ENCODE measurements at regions not wholly inside any gene's neighbourhood (a gene's known extent, or its start where the extent isn't known, plus 50 kb on each side); places are given as distances from the start of the nearest gene placed in this dataset.

DNA sequence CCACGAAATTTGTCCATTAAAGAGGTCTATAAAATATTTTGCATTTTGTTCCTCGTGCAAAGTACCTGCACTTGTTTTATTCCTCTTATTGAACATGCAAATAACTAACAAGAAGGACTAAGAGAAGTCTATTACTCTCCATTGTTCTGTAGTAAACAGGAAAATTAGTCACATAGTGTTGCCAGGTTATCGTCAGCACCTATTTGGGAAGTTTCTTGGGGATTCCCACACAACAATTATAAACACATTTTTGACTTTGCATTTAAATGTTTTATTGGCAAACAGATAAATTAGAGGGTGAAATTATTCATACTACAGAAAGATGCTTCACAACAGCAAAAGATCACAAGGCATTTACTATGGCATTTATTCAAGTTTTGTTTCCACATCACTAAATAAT lies 174.5 kb downstream of the ZC3H11B start:
- no peak overlapping the region for H2BK20ac ChIP-seq (ENCODE audit: low read length)
- no peak overlapping the region for H3K18ac ChIP-seq (ENCODE audit: extremely low read depth, low read length)
- no peak overlapping the region for H2BK15ac ChIP-seq (ENCODE audit: low read length)
- no peak overlapping the region for H4K91ac ChIP-seq (replicated peaks; ENCODE audit: insufficient read length, low read length)
- peaks cover 0 to 3% (median under 1%) of the 10 kb centered on the region in 4 experiments; a peak in 2 of 7 replicates for H3K4me1 ChIP-seq (replicated peaks in 1 of 4; ENCODE audit: control insufficient read depth in 3 of 4, insufficient read depth in 4 of 4, low read length in 3 of 4)
- no peak overlapping the region for H3K23ac ChIP-seq (ENCODE audit: insufficient read length)
- WGBS, 2 experiments (ENCODE audit: extremely low coverage in 1 of 2, insufficient coverage in 1 of 2, insufficient read length in 1 of 2, insufficient replicate concordance in 2 of 2, low coverage in 1 of 2, low lambda C conversion rate in 2 of 2, missing lambda C conversion rate in 1 of 2) = 89% methylated on average over 3 of the region's 3 CpGs; no CpG with 5 or more reads in 1 of the 2 experiments
- no peak overlapping the region for H4K5ac ChIP-seq (ENCODE audit: insufficient read length, low read depth, low read length)
- ChIA-PET CTCF (ENCODE audit: partially characterized antibody) (no interaction called here), POLR2A (ENCODE audit: partially characterized antibody) (no interaction called here)
- no peak overlapping the region for H2AFZ ChIP-seq (ENCODE audit: low read length)
- no peak overlapping the region for H3K27ac ChIP-seq (ENCODE audit: low read depth, low read length)
- no peaks in the 10 kb centered on the region for H3K23me2 ChIP-seq (ENCODE audit: low read depth, low read length)
- TF ChIP-seq SP2 (IDR thresholded peaks at IDR 0.05; ENCODE audit: low read length) (no peak), BCL11A (IDR thresholded peaks at IDR 0.05; ENCODE audit: low read depth in 2 of 2, low read length in 2 of 2) (no peak), RXRA (IDR thresholded peaks at IDR 0.05; ENCODE audit: insufficient read depth, low read depth, low read length) (no peak), GTF2F1 (IDR thresholded peaks at IDR 0.05; ENCODE audit: borderline replicate concordance, low read depth, low read length) (no peak), SP1 (IDR thresholded peaks at IDR 0.05; ENCODE audit: low read depth, low read length) (no peak), CEBPB (IDR thresholded peaks at IDR 0.05; ENCODE audit: low read depth, low read length) (no peak), ZNF274 (IDR thresholded peaks at IDR 0.05; ENCODE audit: borderline replicate concordance, extremely low read depth, low read length) (no peak), CHD2 (IDR thresholded peaks at IDR 0.05; ENCODE audit: low read length) (no peak), CTBP2 (IDR thresholded peaks at IDR 0.05; ENCODE audit: borderline replicate concordance, insufficient read depth, insufficient read length, low read length) (no peak)
- H4K20me1 ChIP-seq (replicated peaks in 1 of 2; ENCODE audit: control insufficient read depth in 1 of 2, insufficient read depth in 2 of 2, low read length in 2 of 2) = no peaks in the 10 kb centered on the region
- no peak overlapping the region for H3K9ac ChIP-seq (replicated peaks in 1 of 4; ENCODE audit: extremely low read depth in 1 of 4, low read depth in 3 of 4, low read length in 3 of 4)
- H3K9me3 ChIP-seq (ENCODE audit: insufficient read depth in 2 of 2, low read depth in 1 of 2, low read length in 1 of 2) = no peaks in the 10 kb centered on the region
- FAIRE-seq (no peak), DNase-seq (ENCODE audit: low read depth in 1 of 2, low spot score in 2 of 2) (no peak)
- H3K4me3 ChIP-seq (ENCODE audit: extremely low read depth in 1 of 4, insufficient read depth in 2 of 4, low read depth in 3 of 4, low read length in 4 of 4) = no peak overlapping the region
- H2BK12ac ChIP-seq (ENCODE audit: low read depth, low read length) = no peak overlapping the region
- H3K79me2 ChIP-seq (ENCODE audit: control insufficient read depth in 1 of 2, insufficient read depth in 2 of 2, low read length in 2 of 2) = no peaks in the 10 kb centered on the region
- H3K79me1 ChIP-seq (ENCODE audit: low read depth, low read length) = no peaks in the 10 kb centered on the region
- H3K27me3 ChIP-seq (replicated peaks in 1 of 4; ENCODE audit: control insufficient read depth in 3 of 4, extremely low read depth in 1 of 4, insufficient read depth in 3 of 4, low read length in 3 of 4) = no peaks in the 10 kb centered on the region
- no peak overlapping the region for H3K56ac ChIP-seq (replicated peaks; ENCODE audit: insufficient read length, low read depth, low read length)
- H3K36me3 ChIP-seq (ENCODE audit: control insufficient read depth in 2 of 4, insufficient read depth in 4 of 4, low read length in 3 of 4) = no peaks in the 10 kb centered on the region
- no peak overlapping the region for H3K14ac ChIP-seq (ENCODE audit: insufficient read length)
- no peak overlapping the region for H2AK5ac ChIP-seq (ENCODE audit: low read depth, low read length)
- H2BK120ac ChIP-seq (replicated peaks; ENCODE audit: low read depth, low read length) = no peak overlapping the region
- no peak overlapping the region for H2BK5ac ChIP-seq (ENCODE audit: low read depth, low read length)
- no peak overlapping the region for H3K4ac ChIP-seq (replicated peaks; ENCODE audit: insufficient read length, low read depth, low read length)
- no peak overlapping the region for H4K8ac ChIP-seq (ENCODE audit: extremely low read depth, insufficient read depth, low read length)
- no peak overlapping the region for H3K4me2 ChIP-seq (ENCODE audit: insufficient read depth in 1 of 2, low read depth in 2 of 2, low read length in 2 of 2)
